ENCODE measurements at regions not wholly inside any gene's neighbourhood (a gene's known extent, or its start where the extent isn't known, plus 50 kb on each side); places are given as distances from the start of the nearest gene placed in this dataset.

DNA sequence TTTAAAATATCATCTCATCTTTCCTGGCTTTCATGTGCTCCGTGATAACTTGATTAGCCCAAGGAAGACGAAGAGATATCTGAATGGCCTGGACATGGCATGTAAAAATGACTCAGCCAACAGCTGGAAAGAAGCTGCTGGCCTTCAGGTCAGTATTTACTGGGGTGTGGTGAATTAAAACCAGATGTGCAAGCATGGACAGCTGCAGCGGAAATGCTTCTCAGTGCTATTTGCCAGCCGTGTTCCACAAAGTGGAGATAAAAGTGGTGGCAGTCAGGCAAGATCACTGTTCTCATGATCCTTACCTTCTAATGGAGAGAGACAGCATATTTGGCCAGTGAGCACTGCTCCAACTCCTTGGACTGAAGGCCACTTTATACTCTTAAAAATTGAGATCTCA is 203.1 kb upstream of the VSTM2A start:
- Histone ChIP-seq H4K20me1 (ENCODE audit: insufficient read depth) (no peaks in the 10 kb centered on the region), H3K4me1 (replicated peaks; ENCODE audit: insufficient read depth) (no peaks in the 10 kb centered on the region), H3K27ac (no peak overlapping the region), H3K27me3 (ENCODE audit: insufficient read depth, low read depth) (no peaks in the 10 kb centered on the region), H3K36me3 (ENCODE audit: low read depth) (no peaks in the 10 kb centered on the region), H2AFZ (no peak overlapping the region), H3K9me2 (ENCODE audit: insufficient read depth) (no peaks in the 10 kb centered on the region), H3K4me3 (no peak overlapping the region), H3K79me2 (ENCODE audit: low read depth) (no peaks in the 10 kb centered on the region), H3K9me3 (ENCODE audit: insufficient read depth, low read depth) (no peaks in the 10 kb centered on the region), H3K4me2 (no peak overlapping the region), H3F3A (ENCODE audit: insufficient read depth, low read depth) (no peaks in the 10 kb centered on the region)
- TF ChIP-seq, protein P1, sequence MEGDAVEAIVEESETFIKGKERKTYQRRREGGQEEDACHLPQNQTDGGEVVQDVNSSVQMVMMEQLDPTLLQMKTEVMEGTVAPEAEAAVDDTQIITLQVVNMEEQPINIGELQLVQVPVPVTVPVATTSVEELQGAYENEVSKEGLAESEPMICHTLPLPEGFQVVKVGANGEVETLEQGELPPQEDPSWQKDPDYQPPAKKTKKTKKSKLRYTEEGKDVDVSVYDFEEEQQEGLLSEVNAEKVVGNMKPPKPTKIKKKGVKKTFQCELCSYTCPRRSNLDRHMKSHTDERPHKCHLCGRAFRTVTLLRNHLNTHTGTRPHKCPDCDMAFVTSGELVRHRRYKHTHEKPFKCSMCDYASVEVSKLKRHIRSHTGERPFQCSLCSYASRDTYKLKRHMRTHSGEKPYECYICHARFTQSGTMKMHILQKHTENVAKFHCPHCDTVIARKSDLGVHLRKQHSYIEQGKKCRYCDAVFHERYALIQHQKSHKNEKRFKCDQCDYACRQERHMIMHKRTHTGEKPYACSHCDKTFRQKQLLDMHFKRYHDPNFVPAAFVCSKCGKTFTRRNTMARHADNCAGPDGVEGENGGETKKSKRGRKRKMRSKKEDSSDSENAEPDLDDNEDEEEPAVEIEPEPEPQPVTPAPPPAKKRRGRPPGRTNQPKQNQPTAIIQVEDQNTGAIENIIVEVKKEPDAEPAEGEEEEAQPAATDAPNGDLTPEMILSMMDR (conservative IDR thresholded peaks at IDR 0.05): no peak
- TF ChIP-seq EZH2 (IDR thresholded peaks at IDR 0.05; ENCODE audit: low read depth): no peak
- DNase-seq: no peak
- ChIA-PET CTCF (no interaction called here), POLR2A (ENCODE audit: unreplicated experiment) (no interaction called here)
- intact Hi-C loops (cut with micrococcal nuclease; ENCODE audit: unreplicated experiment): no loop called here
- no TSS peak for BruUV-seq (replicated peaks)

DNA sequence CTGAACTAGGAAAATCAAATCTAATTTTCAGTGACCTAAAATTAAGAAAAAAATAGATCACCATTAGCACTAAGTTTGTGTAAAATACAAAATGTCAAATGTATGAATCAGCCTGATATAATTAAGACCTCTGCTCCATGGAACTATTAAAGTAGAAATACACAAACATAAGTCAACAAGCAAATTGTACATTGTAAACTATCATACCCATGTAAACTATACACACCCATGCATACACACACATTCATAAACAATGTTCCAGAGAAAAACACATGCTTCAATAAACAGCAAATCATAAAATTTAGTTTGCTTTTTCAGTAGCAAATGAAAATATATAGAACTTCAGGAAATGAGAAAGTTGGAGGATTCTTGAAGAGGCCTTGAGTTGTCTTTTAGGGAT is 199.7 kb upstream of the VSTM2A start:
- Histone ChIP-seq H3K4me2 (no peak overlapping the region), H3K27me3 (ENCODE audit: insufficient read depth, low read depth) (no peaks in the 10 kb centered on the region), H3K27ac (no peak overlapping the region), H3K9me2 (ENCODE audit: insufficient read depth) (no peaks in the 10 kb centered on the region), H2AFZ (no peak overlapping the region), H3K79me2 (ENCODE audit: low read depth) (no peaks in the 10 kb centered on the region), H3K36me3 (ENCODE audit: low read depth) (no peaks in the 10 kb centered on the region), H3K4me3 (no peak overlapping the region), H3F3A (ENCODE audit: insufficient read depth, low read depth) (no peaks in the 10 kb centered on the region), H3K9me3 (ENCODE audit: insufficient read depth, low read depth) (no peaks in the 10 kb centered on the region), H3K4me1 (replicated peaks; ENCODE audit: insufficient read depth) (no peaks in the 10 kb centered on the region), H4K20me1 (ENCODE audit: insufficient read depth) (no peaks in the 10 kb centered on the region)
- ChIA-PET CTCF (no interaction called here), POLR2A (ENCODE audit: unreplicated experiment) (no interaction called here)
- TF ChIP-seq, protein P1 (conservative IDR thresholded peaks at IDR 0.05): no peak
- no peak for TF ChIP-seq EZH2 (IDR thresholded peaks at IDR 0.05; ENCODE audit: low read depth)
- no peak for DNase-seq
- intact Hi-C loops (cut with micrococcal nuclease; ENCODE audit: unreplicated experiment): no loop called here
- no TSS peak for BruUV-seq (replicated peaks)

DNA sequence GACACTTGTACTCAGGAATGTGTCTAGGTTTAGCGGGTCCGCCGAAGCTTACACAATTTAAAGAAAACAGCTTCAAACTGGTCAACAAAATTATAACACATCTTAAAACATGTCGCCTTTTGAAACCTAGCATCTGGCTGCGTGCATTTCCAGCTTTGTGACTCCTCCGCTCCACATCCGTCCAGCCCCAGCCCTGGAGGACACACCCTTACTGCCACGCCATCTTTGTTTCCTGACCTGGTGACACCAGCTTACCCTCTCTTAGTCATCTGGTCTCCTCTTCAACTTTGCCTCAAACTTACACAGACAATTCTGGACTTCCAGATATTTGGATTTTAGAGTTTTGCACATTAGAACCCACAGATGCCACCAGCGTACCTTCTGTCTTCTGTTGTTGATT is 198.7 kb upstream of the VSTM2A start:
- no peaks in the 10 kb centered on the region for H3K9me3 ChIP-seq (ENCODE audit: insufficient read depth, low read depth)
- ChIA-PET CTCF (no interaction called here), POLR2A (ENCODE audit: unreplicated experiment) (no interaction called here)
- no peak for DNase-seq
- no peak for TF ChIP-seq EZH2 (IDR thresholded peaks at IDR 0.05; ENCODE audit: low read depth)
- TF ChIP-seq, protein P1 (conservative IDR thresholded peaks at IDR 0.05): no peak
- H3K27me3 ChIP-seq (ENCODE audit: insufficient read depth, low read depth): no peaks in the 10 kb centered on the region
- no peak overlapping the region for H3K4me2 ChIP-seq
- intact Hi-C loops (cut with micrococcal nuclease; ENCODE audit: unreplicated experiment): no loop called here
- no peak overlapping the region for H3K27ac ChIP-seq
- no peaks in the 10 kb centered on the region for H3K36me3 ChIP-seq (ENCODE audit: low read depth)
- no peaks in the 10 kb centered on the region for H4K20me1 ChIP-seq (ENCODE audit: insufficient read depth)
- BruUV-seq (replicated peaks): no TSS peak
- H3F3A ChIP-seq (ENCODE audit: insufficient read depth, low read depth): no peaks in the 10 kb centered on the region
- 0 out of 2 replicates have a peak overlapping the region, but pooled peaks have one; percentile 18 for H2AFZ ChIP-seq
- H3K9me2 ChIP-seq (ENCODE audit: insufficient read depth): no peaks in the 10 kb centered on the region
- H3K79me2 ChIP-seq (ENCODE audit: low read depth): no peaks in the 10 kb centered on the region
- H3K4me1 ChIP-seq (replicated peaks; ENCODE audit: insufficient read depth): no peaks in the 10 kb centered on the region
- no peak overlapping the region for H3K4me3 ChIP-seq
